DMS53 treated with DMSO at 0.1 percent for 48 hours (cell line): ENCODE measurements at regions not wholly inside any gene's neighbourhood (a gene's known extent, or its start where the extent isn't known, plus 50 kb on each side); places are given as distances from the start of the nearest gene placed in this dataset.

Experiments used
- DNase-seq: peaks from one replicate; lab custom pipeline; 2025; ENCODE audit not compliant: unreplicated experiment; lab: John Stamatoyannopoulos, UW

DNA sequence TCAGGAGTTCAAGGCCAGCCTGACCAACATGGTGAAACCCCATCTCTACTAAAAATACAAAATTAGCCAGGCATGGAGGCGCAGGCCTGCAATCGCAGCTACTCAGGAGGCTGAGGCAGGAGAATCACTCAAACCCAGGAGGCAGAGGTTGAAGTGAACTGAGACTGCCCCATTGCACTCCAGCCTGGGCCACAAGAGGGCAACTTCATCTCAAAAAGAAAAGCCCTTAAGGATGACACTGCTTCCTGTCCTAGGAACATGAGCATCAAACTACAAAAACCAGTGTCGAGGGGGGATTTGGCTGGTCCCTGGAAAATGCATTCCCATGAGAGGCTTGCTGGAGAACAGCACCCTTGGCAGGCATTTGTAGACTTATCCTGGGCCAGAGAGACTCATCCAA, 449.5 kb upstream of the PSMD7 start:
- DNase-seq, result no peak

DNA sequence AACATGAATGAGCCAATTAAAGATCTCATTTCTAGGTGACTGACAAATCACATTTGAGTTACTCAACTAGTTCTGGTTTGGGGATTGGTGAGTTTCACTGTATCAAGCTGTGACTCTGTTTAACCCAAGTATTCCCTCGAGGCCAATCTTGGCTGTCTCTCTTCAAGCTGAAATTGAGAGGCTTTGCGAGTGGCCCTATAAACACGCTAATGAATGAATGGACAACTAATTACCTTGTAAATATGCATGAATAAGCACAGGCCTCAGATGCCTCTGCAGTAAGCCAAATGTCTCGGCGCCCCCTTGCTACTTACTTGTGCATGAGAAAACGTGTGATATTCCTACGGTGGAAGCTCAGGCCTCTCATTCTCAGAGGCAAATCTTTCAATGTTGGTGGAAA, 450.3 kb upstream of the PSMD7 start:
- no peak for DNase-seq

DNA sequence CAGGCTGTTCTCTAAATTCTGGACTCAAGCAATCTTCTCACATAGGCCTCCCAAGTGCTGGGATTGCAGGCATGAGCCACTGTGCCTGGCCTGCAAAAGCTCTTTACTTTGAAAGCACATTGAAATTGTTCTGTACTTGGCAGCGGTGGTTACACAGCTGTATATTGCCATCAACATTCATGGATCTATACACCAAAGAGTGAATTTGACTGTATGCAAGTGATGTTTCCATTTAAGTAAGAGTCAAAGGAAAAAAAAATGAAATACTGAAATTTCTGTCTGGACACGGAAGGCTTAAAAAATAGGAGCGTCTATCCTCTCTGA, 450.6 kb upstream of the PSMD7 start:
- no peak for DNase-seq

DNA sequence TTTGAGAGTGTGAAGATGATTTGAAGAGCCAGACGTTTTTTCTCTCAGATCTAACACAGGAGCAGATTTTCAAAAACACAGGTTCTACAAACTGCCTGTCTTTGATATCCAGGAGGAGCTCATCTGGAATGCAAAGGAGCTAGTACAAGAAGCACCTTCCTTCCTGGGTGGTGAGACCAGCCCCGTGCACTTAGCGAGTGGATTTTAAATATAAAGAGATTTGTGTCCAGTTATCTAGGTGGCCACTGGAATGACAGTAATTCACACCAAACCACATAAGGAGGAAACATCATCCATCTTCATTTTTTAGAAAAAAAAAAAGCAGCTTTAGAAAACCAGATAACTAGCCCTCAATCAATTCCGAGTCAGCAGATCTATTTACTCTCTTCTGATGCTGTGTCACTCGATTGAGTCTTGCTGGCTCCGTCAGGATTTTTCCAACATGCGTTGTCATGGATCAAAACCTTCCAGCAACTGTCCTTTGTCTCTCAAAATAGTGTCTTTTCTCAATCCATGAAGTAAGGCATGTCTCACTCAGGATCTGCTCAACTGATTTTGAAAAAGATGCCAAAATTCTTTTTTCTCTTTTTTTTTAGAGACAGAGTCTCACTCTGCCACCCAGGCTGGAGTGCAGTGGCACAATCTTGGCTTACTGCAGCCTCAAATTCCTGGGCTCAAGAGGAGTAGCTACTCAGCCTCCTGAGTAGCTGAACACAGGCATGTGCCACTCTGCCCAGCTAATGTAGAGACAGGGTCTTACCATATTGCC, 451.2 kb upstream of the PSMD7 start:
- DNase-seq, result no peak

DNA sequence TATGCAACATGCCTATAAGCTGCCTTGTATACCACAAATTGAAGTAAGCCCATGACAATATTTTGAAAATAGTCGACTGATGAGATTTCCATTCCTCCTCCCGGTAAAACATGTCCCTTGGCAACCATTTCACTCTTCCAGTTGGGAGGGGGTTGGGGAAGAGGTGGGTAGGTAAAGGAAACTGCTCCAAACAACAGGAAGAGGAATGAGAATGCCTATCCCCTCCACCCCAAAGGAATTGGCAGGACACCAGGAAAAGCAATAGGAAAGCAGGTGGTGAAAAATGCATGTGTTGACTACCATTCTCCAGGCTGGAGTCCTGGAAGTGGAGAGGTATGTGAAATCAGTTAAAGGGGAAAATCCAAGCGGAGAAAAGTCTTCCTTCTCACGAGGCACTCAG, 455.9 kb upstream of the PSMD7 start:
- no peak for DNase-seq

DNA sequence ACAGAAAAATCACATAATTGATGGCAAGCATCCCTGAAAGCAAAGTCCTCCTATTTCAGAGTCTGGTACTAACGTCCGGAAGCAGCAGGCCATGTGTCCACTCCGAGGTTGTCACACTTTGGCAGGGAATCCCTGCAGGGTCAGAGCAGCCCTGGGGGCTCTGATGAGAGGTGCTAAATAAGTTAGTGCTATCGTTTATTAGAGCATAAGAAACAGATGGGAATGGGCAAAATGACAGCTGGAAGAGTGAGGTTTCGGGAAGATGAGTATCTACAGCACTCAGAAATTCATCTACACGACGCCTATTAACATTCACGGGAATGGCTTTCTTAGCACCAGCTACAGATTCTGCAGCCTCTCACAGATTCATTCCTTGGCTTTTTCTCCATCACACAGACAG, 465.4 kb upstream of the PSMD7 start:
- no peak for DNase-seq

DNA sequence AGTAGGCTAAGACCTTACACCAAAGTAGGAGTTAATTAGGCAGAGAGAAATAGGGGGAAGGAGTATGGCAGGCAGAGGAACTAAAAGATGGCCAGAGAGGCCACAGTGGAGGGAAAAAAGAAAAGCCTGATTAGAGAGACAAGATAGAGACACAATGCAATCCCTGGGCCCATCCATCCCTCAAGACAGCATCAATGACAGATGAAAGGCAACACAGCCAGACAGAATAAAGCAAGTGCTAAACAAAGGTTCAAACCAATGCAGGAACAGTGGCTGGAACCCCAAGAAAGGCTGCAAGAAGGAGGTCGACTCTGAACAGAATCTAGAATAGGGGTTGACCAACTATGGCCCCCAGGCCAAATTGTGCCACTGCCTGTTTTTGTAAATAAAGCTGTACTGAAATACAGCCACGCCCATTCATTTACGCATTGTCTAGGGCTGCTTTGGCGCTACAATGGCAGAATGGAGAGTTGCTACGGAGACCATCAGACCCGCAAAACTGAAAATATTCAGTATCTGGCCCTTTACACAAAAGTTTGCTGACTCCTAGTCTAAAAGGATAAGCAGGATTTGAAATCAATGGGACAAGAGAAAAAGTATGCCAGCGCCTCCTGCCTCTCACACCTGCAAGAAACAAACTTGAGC, 473.3 kb upstream of the PSMD7 start:
- DNase-seq, result no peak

DNA sequence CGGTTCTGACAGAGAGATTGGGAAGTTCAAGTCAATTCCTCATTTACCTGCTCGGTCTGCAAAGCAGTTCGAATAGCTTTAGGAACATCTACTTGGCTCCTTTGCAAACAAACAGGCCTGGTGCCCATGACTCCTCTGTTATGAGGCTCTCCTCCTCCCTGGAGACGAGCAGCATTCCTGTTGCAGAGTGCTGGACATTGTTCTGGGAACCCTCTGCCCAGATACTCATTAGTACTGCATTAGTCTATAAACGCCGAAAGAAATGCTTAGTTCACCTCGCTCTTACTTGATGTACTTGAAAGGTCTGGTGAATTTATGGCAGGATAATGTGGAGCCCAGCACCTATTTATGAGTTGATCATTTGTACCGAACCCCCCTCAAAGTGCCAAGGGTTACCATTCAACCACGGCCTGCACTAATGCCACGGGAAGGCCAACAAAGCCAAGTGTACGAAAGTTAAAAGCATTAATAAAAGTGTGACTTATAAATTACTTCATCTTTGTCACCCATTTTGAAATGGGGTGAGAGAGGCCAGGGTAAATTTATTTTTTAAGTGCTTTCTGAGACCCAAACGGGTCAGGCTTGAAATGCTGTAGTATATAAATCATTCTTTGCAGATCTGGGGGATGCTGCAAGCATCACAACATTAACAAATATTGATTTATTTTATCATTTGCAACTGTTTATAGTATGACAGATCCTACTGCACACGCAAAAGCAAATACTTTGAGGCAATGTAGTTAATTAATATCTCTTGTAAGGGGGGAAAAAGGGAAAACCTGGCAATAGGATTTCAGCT, 478.9 kb upstream of the PSMD7 start:
- no peak for DNase-seq

DNA sequence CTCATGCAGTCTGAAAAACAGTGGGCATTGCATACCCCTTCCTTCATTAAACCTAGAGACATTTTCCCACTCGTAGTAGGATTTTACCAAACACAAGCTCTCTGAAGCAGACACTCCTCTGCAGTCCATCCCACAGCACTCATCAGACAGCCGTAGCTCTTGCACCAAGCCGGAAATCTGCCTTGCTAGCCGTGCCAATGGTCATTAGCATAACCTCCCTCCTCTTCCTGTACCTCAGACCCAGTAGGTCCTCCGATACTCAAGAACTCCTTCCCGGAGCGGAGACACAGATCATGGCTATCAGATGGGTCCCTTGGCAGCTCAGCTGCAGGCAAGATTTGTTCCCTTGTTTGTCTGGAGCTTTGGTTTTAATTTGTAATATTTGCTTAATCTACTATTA, 483.1 kb upstream of the PSMD7 start:
- no peak for DNase-seq

DNA sequence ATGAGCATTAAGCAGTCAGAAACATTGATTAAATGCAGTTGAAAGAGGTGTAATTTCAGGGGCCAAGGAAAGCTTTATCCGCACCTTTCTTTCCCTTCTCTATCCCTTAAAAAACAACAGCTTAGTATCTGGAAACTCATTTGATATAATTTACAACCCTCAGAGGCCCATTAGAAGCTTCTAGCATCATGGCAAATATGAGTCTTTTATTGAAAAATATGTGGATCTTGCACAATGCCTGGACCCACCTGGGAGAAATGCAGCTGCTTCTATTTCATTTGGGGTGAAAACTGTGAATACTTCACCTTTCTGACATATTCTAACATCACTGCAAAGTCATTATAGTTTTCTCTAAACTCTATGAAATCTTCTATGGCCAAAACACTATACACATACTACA, 492.2 kb upstream of the PSMD7 start:
- DNase-seq, result no peak

DNA sequence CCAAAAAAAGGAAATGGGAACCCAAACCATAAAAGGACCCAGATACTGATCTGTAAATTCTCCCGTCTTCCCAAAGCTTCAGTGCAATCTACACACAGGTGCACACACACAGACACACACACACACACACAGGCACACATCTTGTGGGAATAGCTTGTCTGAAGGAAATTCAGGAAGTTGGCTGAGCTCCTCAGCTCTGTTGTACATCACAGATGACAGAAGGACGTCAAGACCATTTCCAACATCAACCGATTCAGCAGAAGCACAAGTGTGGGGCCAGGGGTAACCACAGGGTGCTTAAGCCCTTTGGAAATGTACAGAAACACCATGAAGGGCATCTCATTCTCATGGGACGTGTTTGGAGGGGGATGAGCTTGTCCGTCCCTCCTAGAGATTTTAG, 498.1 kb upstream of the PSMD7 start:
- no peak for DNase-seq

DNA sequence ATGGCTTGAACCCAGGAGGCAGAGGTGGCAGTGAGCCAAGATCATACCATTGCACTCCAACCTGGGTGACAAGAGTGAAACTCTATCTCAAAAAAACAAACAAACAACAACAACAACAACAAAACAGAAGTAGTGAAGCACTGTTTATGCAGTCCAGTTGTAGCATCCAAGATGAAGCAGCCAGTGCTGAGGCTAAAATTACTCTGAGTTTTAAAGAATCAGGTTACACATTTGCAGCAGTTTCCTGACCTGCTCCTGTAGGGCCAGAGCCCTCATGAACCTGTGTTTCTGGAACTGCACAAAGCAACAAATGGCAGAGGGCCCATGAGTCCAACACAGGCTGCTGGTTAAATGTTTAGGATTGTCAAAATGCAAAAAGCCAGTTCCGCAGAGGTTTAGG, 499.5 kb upstream of the PSMD7 start:
- DNase-seq, result no peak

DNA sequence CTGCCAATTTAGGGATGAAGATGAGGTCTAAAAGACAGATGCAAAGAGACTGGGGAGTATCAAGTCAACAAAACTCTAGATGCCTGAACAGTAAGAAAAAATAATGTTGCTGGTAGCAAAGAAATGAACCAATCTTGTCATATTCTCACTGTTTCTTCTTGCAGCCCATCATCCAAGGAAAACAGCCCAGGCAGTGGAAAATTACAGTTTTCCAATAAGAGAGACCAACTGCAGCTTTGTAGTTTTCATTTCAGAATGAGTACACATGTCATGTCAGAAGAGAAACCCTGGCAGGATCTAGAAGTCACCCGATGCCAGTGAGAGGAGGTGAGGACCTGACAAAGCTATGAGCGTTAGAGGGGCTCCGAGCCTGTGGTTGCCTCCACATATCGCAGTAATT, 500.4 kb upstream of the PSMD7 start:
- no peak for DNase-seq

DNA sequence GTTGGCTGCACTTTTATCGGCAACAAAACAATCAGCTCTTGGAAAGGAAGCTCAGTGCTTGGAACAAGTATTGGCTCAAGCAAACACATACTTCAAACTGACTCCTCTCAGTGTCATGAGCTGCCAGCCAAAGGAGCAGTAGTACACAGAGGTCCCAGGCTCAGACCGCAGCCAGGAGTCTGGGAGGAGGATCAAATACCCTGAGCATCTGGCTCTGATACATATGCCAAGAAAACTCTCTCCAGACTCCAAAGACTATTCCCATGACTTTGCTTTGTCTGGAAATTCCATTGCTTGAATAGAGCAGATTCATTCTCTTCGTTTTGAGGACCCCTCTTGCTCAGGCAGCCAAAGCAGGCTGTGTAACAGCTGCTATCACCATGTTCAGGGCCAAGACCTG, 501.6 kb upstream of the PSMD7 start:
- no peak for DNase-seq

DNA sequence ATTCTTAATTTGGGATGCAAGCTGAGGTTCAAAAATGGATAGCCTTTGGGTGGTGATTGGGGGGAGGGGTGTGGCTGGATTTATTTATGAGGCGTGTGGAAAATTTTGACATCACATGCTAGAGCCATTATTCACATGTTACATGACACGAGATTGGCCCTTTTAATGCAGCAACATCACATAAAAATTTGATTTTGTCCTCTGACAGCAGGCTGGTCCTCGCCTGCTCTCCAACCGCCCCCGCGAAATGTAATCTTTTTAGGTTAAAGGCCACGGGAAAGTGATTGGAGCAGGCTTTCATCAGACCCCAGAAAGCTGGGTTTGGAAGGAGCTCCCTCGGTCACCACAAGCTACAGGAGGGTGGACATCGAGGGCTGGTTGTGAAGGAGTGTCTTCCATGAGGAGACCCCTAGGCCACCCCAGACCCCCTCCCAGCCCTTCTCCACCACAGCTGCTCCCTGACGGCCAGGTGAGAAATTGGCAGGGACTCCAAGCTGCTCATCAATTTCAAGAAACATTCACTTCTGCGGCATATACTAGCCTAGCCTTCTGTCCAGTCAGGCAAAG, 502.7 kb upstream of the PSMD7 start:
- DNase-seq, result no peak

DNA sequence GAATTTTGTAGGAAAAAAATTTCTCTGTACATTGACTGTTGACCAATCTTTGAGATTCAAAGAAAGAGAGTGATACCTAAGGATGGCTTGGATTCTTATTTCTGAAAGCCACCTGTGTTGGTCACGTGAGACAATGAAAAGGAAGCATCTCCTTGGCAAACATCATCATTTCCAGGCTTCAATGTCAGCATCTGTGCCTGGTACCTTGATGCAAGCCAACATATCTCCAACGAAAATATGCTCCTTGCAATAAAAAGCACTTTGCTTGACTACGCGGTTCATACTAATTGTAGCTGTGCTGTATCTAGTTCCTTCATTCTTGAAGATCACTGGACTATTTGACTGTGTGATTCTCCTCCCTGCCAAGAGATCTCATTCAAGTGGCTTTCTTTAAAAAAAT, 503.4 kb upstream of the PSMD7 start:
- no peak for DNase-seq

DNA sequence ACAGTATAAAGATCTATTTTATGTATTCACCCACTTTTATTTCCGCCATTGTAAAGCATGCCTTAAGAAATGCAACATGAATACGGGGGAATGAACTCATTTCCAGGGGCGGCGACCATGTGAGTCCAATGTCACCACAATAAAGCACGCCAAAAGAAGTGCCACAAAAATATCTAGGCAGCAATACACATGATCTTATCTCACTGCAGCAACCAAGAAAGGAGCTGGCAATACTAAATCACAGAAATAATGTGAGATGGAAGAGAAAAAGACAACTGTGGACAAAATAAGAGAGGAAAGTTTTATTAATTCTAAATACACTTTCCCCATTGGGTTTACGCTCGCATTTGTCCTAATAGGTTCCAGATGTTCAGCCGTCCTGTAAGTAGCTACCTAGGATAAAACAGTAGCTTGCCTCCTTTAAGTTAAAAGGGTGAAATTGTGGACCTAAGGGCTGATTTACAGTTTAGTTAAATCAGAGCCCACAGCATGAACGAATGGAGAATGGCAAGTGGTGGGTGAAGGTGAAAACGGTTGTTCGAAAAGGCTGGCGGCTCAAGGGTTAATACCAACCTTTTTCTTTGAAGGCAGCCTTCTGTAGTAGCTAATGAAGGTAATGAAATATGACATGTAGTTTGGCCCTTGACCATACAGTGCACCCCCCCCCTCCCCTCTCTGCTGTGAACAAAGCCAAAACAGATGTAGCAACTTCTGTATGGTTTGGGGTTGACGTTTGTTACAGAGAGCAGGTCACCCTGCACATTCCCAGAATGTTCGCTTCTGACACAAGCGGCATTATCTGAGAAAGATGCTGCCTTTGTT, 504.2 kb upstream of the PSMD7 start:
- DNase-seq, result no peak

DNA sequence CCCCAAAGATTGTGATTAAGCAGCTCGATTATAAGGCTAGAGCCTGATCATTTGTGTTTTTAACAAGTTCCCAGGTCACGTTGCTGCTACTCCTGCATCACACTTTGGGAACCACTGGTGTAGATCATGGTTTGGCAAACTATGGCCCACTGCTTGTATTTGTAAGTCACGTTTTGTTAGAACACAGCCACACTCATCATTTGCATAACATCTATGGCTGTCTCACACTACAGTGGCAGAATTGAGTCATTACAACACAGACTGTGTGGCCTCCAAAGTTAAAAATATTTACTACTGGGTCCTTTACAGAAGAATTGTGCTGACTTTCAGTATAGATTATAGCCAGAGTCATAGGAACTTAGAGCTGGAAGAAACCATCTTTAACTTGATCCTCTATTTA, 515.3 kb upstream of the PSMD7 start:
- DNase-seq, result no peak

DNA sequence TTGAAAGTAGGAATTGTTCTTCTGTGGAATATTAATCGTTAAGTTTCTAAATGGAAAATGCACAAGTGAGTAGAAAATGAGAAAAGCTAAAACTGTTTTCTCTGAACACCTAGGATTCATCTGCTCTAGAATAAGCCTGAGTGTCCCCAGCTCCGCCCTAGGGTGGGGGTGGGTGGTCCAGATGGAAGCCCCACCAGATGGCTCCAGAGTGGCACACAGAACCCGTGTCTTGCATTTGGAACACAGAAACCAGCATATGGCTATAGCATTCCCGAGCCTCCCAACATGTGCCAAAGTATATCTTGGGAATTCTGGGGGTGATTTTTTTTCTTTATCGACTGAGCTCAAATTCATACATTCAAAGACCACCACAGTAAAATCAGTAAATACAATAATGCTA, 517.7 kb upstream of the PSMD7 start:
- no peak for DNase-seq

DNA sequence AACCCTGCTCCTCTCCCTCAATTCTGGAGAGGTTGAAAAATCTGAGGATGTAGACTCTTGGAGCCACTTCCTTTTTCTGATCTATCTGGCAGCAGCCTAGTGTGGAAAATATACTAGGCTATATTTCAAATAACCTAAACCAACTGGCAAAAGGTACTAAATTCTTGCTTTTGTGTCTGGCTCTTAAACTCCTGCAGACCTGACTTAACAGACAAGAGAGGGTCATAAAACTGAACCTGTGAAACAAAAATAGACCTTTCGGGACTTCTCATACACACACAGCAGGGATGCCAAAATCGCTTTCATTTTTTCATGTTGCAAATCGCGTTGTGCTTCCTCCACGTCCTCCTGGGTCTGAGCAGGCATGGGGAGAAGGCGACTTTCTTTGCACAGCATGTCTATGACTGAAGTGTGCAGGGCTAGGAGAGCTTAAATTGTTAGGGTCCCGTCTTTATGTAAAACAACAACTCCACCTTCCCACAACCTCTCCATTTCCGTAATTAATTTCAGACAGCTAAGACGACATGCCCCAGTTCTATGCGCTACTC, 520.7 kb upstream of the PSMD7 start:
- DNase-seq, result no peak
